Mesendoderm (in vitro differentiated cells): ENCODE measurements at regions not wholly inside any gene's neighbourhood (a gene's known extent, or its start where the extent isn't known, plus 50 kb on each side); places are given as distances from the start of the nearest gene placed in this dataset.

Source experiments
- DNase-seq: peaks from one replicate; pipeline ENCODE4 v3.0.0; 2013
- H2AK5ac ChIP-seq: 2 replicates; pipeline ENCODE4 v1.6.1; 2013; ENCODE audit warnings: low read length, inconsistent platforms
- H2BK120ac ChIP-seq: 2 replicates; pipeline ENCODE4 v1.6.1; 2013; ENCODE audit warnings: low read depth, mild to moderate bottlenecking, low read length, moderate library complexity, mixed read lengths
- H2BK15ac ChIP-seq: replicated peaks from 2 replicates; pipeline ENCODE4 v1.6.1; 2013; ENCODE audit warnings: low read depth, mild to moderate bottlenecking, moderate library complexity
- H2BK5ac ChIP-seq: 2 replicates; pipeline ENCODE4 v1.6.1; 2013; ENCODE audit warnings: low read length, inconsistent platforms
- H3K18ac ChIP-seq: 2 replicates; pipeline ENCODE4 v1.6.1; 2013; ENCODE audit warnings: mild to moderate bottlenecking, low read length, mixed read lengths
- H3K23ac ChIP-seq: one replicate; pipeline ENCODE4 v1.6.1; 2013; ENCODE audit warnings: low read length
- H3K27ac ChIP-seq: 2 replicates; pipeline ENCODE4 v1.5.1; 2013; ENCODE audit warnings: low read depth, mild to moderate bottlenecking, inconsistent platforms, low read length, moderate library complexity
- H3K27me3 ChIP-seq: 2 replicates; pipeline ENCODE4 v1.6.1; 2013; ENCODE audit warnings: low read length, control low read depth, mild to moderate bottlenecking, inconsistent platforms; ENCODE audit not compliant: insufficient read depth, poor library complexity
- H3K36me3 ChIP-seq: 2 replicates; pipeline ENCODE4 v1.6.1; 2013; ENCODE audit warnings: low read length, inconsistent platforms; ENCODE audit not compliant: control insufficient read depth, insufficient read depth
- H3K4ac ChIP-seq: one replicate; pipeline ENCODE4 v1.6.1; 2013; ENCODE audit warnings: low read depth, mild to moderate bottlenecking, low read length, moderate library complexity
- H3K4me1 ChIP-seq: 2 replicates; pipeline ENCODE4 v1.6.1; 2013; ENCODE audit warnings: low read depth, low read length, inconsistent platforms; ENCODE audit not compliant: control insufficient read depth
- H3K4me2 ChIP-seq: 2 replicates; pipeline ENCODE4 v1.6.1; 2013; ENCODE audit warnings: low read length
- H3K4me3 ChIP-seq: 2 replicates; pipeline ENCODE4 v1.5.1; 2013; ENCODE audit warnings: mild to moderate bottlenecking, low read length
- H3K56ac ChIP-seq: one replicate; pipeline ENCODE4 v1.6.1; 2013; ENCODE audit warnings: low read length
- H3K79me1 ChIP-seq: 2 replicates; pipeline ENCODE4 v1.6.1; 2013; ENCODE audit warnings: low read length, inconsistent platforms
- H3K79me2 ChIP-seq: 2 replicates; pipeline ENCODE4 v1.6.1; 2013; ENCODE audit warnings: mild to moderate bottlenecking, low read length; ENCODE audit not compliant: control insufficient read depth, insufficient read depth
- H3K9ac ChIP-seq: 2 replicates; pipeline ENCODE4 v1.6.1; 2013; ENCODE audit warnings: low read length, inconsistent platforms
- H4K5ac ChIP-seq: one replicate; pipeline ENCODE4 v1.6.1; 2013; ENCODE audit warnings: low read length
- H4K8ac ChIP-seq: one replicate; pipeline ENCODE4 v1.6.1; 2013; ENCODE audit warnings: low read depth, mild to moderate bottlenecking, control low read depth, low read length, moderate library complexity
- WGBS: extraction: QIAGEN DNeasy Blood & Tissue Kit; methylation state at CpG from one replicate; pipeline ENCODE4 v1.1.7; 2013; ENCODE audit warnings: low lambda C conversion rate, missing lambda C conversion rate; ENCODE audit not compliant: insufficient coverage; ENCODE audit errors: extremely low coverage; 5-methylcytosine and 5-hydroxymethylcytosine counted together

DNA sequence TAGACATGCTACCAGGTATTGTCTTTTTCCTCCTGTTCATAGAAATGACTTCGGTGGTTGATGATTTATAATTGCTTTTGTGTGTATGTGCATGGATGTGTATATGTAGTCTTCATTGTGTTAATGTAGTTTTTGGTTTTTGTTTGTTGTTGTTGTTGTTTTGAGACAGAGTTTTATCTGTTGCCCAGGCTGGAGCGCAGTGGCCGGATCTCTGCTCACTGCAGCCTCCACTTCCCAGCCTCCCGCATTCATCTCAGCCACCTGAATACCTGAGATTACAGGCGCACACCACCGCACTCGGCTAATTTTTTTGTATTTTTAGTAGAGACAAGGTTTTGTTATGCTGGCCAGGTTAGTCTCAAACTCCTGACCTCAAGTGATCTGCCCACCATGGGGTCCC is 75.2 kb downstream of the HFE start:
- H3K4me3 ChIP-seq, result no peak overlapping the region

DNA sequence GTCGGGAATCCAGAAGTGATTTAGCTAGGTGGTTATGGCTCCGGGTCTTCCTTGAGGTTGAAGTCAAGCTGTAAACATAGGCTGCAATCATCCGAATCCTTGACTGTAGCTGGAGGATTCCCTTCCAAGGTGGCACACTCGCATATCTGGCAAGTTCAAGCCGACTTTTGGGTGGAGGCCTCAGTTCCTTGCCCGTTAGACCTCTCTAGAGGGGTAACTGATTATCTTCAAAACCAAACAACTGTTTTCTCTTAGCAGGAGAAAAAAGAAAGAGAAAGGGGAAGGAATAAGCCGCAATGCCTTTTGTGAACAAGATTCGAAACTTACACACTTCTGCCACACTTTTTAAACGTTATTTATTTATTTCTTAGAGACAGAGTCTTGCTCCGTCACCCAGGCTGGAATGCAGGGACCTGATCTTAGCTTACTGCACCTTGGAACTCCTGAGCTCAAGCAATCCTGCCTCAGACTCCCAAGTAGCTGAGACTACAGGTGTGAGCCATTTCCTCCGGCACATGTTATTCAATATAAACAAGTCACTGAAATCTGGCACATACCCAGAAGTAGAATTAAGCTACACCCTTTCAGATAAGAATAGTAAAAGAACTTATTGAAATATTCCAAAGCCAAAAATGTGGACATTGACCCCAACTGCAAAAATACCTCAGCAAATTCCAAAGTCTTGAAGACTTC is 76.3 kb downstream of the HFE start:
- no CpG with 5 or more reads among the region's 11 CpGs for WGBS
- DNase-seq, result no peak
- no peak overlapping the region for H2BK15ac ChIP-seq

More for the DNA sequence above, 75.2 kb downstream of the HFE start:
- Histone ChIP-seq H2AK5ac (no peak overlapping the region), H4K8ac (no peak overlapping the region), H3K4me2 (no peak overlapping the region), H3K18ac (no peak overlapping the region), H3K56ac (no peak overlapping the region), H2BK5ac (no peak overlapping the region), H3K36me3 (no peaks in the 10 kb centered on the region), H3K4ac (no peak overlapping the region), H2BK120ac (no peak overlapping the region), H3K79me2 (peaks cover 3% of the 10 kb centered on the region), H3K23ac (no peak overlapping the region), H3K4me1 (peaks cover 2% of the 10 kb centered on the region), H3K27me3 (no peaks in the 10 kb centered on the region), H4K5ac (no peak overlapping the region), H3K27ac (no peak overlapping the region), H2BK15ac (no peak overlapping the region), H3K79me1 (no peaks in the 10 kb centered on the region), H3K9ac (no peak overlapping the region)
- no peak for DNase-seq
- no CpG with 5 or more reads among the region's 7 CpGs for WGBS

GRCh38 chr6:26164120-26164505 is 76.9 kb downstream of the HFE start:
- Histone ChIP-seq H3K79me1 (no peaks in the 10 kb centered on the region), H3K79me2 (peaks cover 3% of the 10 kb centered on the region), H3K4me3 (no peak overlapping the region), H3K18ac (no peak overlapping the region), H2BK120ac (no peak overlapping the region), H2BK5ac (no peak overlapping the region), H3K27me3 (no peaks in the 10 kb centered on the region), H4K8ac (no peak overlapping the region), H3K4me2 (no peak overlapping the region), H4K5ac (no peak overlapping the region), H3K4me1 (peaks cover 2% of the 10 kb centered on the region), H2BK15ac (no peak overlapping the region), H3K4ac (no peak overlapping the region), H3K36me3 (no peaks in the 10 kb centered on the region), H3K27ac (no peak overlapping the region), H3K23ac (no peak overlapping the region), H2AK5ac (no peak overlapping the region), H3K56ac (no peak overlapping the region), H3K9ac (no peak overlapping the region)
- no CpG with 5 or more reads among the region's 1 CpG for WGBS
- no peak for DNase-seq

More for the DNA sequence above, 76.3 kb downstream of the HFE start:
- no peak overlapping the region for H3K9ac ChIP-seq
- H4K5ac ChIP-seq, result no peak overlapping the region
- no peak overlapping the region for H2BK120ac ChIP-seq
- H3K79me1 ChIP-seq, result no peaks in the 10 kb centered on the region
- H3K4me3 ChIP-seq, result no peak overlapping the region
- H3K27ac ChIP-seq, result no peak overlapping the region
- no peak overlapping the region for H3K56ac ChIP-seq
- H3K4me1 ChIP-seq, result peaks cover 2% of the 10 kb centered on the region
- no peak overlapping the region for H3K4me2 ChIP-seq
- no peak overlapping the region for H3K18ac ChIP-seq
- no peak overlapping the region for H2BK5ac ChIP-seq
- H3K79me2 ChIP-seq, result peaks cover 3% of the 10 kb centered on the region
- no peaks in the 10 kb centered on the region for H3K27me3 ChIP-seq
- no peaks in the 10 kb centered on the region for H3K36me3 ChIP-seq
- no peak overlapping the region for H4K8ac ChIP-seq
- no peak overlapping the region for H3K23ac ChIP-seq
- no peak overlapping the region for H2AK5ac ChIP-seq
- no peak overlapping the region for H3K4ac ChIP-seq

- Histone ChIP-seq H2BK5ac (no peak overlapping the region), H2BK15ac (no peak overlapping the region), H3K4me1 (no peaks in the 10 kb centered on the region), H2BK120ac (no peak overlapping the region), H3K36me3 (no peaks in the 10 kb centered on the region), H3K27ac (no peak overlapping the region), H3K79me1 (no peaks in the 10 kb centered on the region), H3K9ac (no peak overlapping the region), H3K4me3 (no peak overlapping the region), H3K4me2 (no peak overlapping the region), H3K4ac (no peak overlapping the region), H4K5ac (no peak overlapping the region), H3K27me3 (no peaks in the 10 kb centered on the region), H3K56ac (no peak overlapping the region), H3K18ac (no peak overlapping the region), H3K23ac (no peak overlapping the region), H2AK5ac (no peak overlapping the region), H4K8ac (no peak overlapping the region), H3K79me2 (no peaks in the 10 kb centered on the region)
- WGBS, result no CpG with 5 or more reads among the region's 6 CpGs
- no peak for DNase-seq
These were observed 78.1 kb downstream of the HFE start for GRCh38 chr6:26165261-26165790.

DNA sequence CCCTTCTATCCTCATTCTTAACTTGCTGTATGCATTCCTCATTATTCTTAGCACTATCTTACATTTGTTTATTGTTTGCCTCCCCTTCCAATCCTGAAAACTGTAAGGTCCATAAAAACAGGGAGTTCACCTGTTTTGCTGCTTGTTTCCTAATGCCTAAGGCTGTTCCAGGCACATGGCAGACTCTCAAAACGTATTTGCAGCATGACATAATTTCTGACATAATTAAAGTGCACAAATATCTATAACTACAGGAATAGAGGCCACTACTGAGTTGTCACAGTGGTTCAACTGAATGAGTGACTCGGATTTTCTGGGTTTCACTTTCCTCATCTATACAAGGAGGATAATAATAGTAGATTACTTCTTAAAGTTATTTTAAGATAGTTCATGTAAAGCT is 83.0 kb downstream of the HFE start:
- WGBS, result no CpG with 5 or more reads among the region's 2 CpGs
- H4K8ac ChIP-seq, result no peak overlapping the region
- no peak overlapping the region for H3K4ac ChIP-seq
- H2BK120ac ChIP-seq, result no peak overlapping the region
- no peak for DNase-seq
- no peak overlapping the region for H2AK5ac ChIP-seq
- H3K79me1 ChIP-seq, result no peaks in the 10 kb centered on the region
- no peak overlapping the region for H2BK5ac ChIP-seq
- no peaks in the 10 kb centered on the region for H3K36me3 ChIP-seq
- no peaks in the 10 kb centered on the region for H3K79me2 ChIP-seq
- no peaks in the 10 kb centered on the region for H3K27me3 ChIP-seq
- H3K4me3 ChIP-seq, result no peak overlapping the region
- H3K18ac ChIP-seq, result no peak overlapping the region
- H4K5ac ChIP-seq, result no peak overlapping the region
- H3K4me1 ChIP-seq, result no peaks in the 10 kb centered on the region
- H3K23ac ChIP-seq, result no peak overlapping the region
- H2BK15ac ChIP-seq, result no peak overlapping the region
- no peak overlapping the region for H3K4me2 ChIP-seq
- H3K27ac ChIP-seq, result no peak overlapping the region
- H3K56ac ChIP-seq, result no peak overlapping the region
- H3K9ac ChIP-seq, result no peak overlapping the region
